GM12878 (cell line): ENCODE measurements at regions not wholly inside any gene's neighbourhood (a gene's known extent, or its start where the extent isn't known, plus 50 kb on each side); places are given as distances from the start of the nearest gene placed in this dataset.

Source experiments
- ATAC-seq: fragments of 200-7000 bp; cut with Tn5 transposase; 3 replicates; pipeline ENCODE4 v1.9.1; 2020; ENCODE audit warnings: mild to moderate bottlenecking, moderate library complexity
- BruUV-seq: library from RNA; stranded (reverse); fragments of 400-500 nt; replicated peaks from 2 replicates; lab custom pipeline; 2021; lab: Mats Ljungman, UMichigan
- CTCF ChIA-PET: fragments of 300-600 bp; sonication (Branson Sonifier 250); formaldehyde crosslinking; extraction: SDS; loops from one replicate; lab custom pipeline; 2021; ENCODE audit warnings: inconsistent platforms; lab: Yijun Ruan, JAX
- POLR2A ChIA-PET: fragments of 350-600 bp; formaldehyde crosslinking; extraction: SDS; loops from one replicate; lab custom pipeline; 2021; ENCODE audit warnings: inconsistent platforms; lab: Charles Lee
- RAD21 ChIA-PET: fragments of 300-600 bp; sonication (Branson Sonifier 250); formaldehyde crosslinking; loops from one replicate; lab custom pipeline; 2023; ENCODE audit warnings: antibody characterized with exemption; ENCODE audit not compliant: unreplicated experiment; lab: Charles Lee
- SMC1A ChIA-PET: fragments of 300-600 bp; sonication (Branson Sonifier 250); formaldehyde crosslinking; loops from one replicate; lab custom pipeline; 2023; ENCODE audit not compliant: unreplicated experiment, uncharacterized antibody; lab: Charles Lee
- DNase-seq: peaks from one replicate; pipeline ENCODE4 v3.0.0-alpha.2; 2011; ENCODE audit warnings: low read depth, low spot score
- FAIRE-seq: peaks from 3 replicates; lab custom pipeline; 2011; peaks lifted over from hg19 to GRCh38; lab: Jason Lieb, UNC
- H2AFZ ChIP-seq: 2 replicates; pipeline ENCODE4 v1.6.0; 2011; ENCODE audit warnings: low read depth, low read length, control low read depth; ENCODE audit not compliant: control insufficient read depth
- H3K27ac ChIP-seq: 2 replicates; pipeline ENCODE4 v1.5.1; 2011; ENCODE audit warnings: control low read depth; ENCODE audit not compliant: control insufficient read depth, insufficient read depth
- H3K27me3 ChIP-seq, 2 experiments: replicated peaks in 1 of 2; 2 replicates each; pipeline versions ENCODE4 v1.6.0 to v1.6.1; 2011; ENCODE audit warnings: low read length in 1 of 2; ENCODE audit not compliant: control insufficient read depth in 2 of 2, insufficient read depth in 2 of 2
- H3K36me3 ChIP-seq, 2 experiments: 2 replicates each; pipeline ENCODE4 v1.5.1; 2011; ENCODE audit warnings: low read length in 1 of 2; ENCODE audit not compliant: control insufficient read depth in 2 of 2, insufficient read depth in 2 of 2
- H3K4me1 ChIP-seq: 2 replicates; pipeline ENCODE4 v1.6.1; 2011; ENCODE audit warnings: mild to moderate bottlenecking, low read length, moderate library complexity, mixed read lengths; ENCODE audit not compliant: control insufficient read depth, insufficient read depth
- H3K4me2 ChIP-seq: 2 replicates; pipeline ENCODE4 v1.6.0; 2011; ENCODE audit warnings: control low read depth; ENCODE audit not compliant: control insufficient read depth, insufficient read depth
- H3K4me3 ChIP-seq: fragments of 200-600 bp; sonication (generic); 2 replicates; pipeline ENCODE4 v1.5.1; 2016
- H3K79me2 ChIP-seq: 2 replicates; pipeline ENCODE4 v1.6.0; 2011; ENCODE audit warnings: low read length; ENCODE audit not compliant: control insufficient read depth, insufficient read depth
- H3K9ac ChIP-seq: 2 replicates; pipeline ENCODE4 v1.8.0; 2011; ENCODE audit warnings: low read length, control low read depth, mixed read lengths; ENCODE audit not compliant: control insufficient read depth, insufficient read depth
- H3K9me3 ChIP-seq: replicated peaks from 3 replicates; pipeline ENCODE4 v1.5.1; 2011; ENCODE audit warnings: mild to moderate bottlenecking, low read length; ENCODE audit not compliant: control insufficient read depth, insufficient read depth
- H4K20me1 ChIP-seq: 2 replicates; pipeline ENCODE4 v1.6.0; 2011; ENCODE audit not compliant: control insufficient read depth, insufficient read depth
- BHLHE40 ChIP-seq, 2 experiments: fragments of 450-650 bp in 1 of 2; IDR thresholded peaks; 2 replicates each; pipeline ENCODE4 v1.6.1; 2011 to 2017; ENCODE audit warnings: low read depth in 2 of 2, borderline replicate concordance in 1 of 2, improper control_type of control experiment in 1 of 2, low read length in 1 of 2, mild to moderate bottlenecking in 1 of 2
- CEBPB ChIP-seq, 2 experiments: fragments of 150-350 bp in 1 of 2; IDR thresholded peaks; 2 replicates each; pipeline ENCODE4 v1.6.1; 2012 to 2014; ENCODE audit warnings: low read depth in 2 of 2, low read length in 2 of 2, borderline replicate concordance in 1 of 2, inconsistent platforms in 1 of 2
- CHD4 ChIP-seq: fragments of 200-600 bp; sonication (generic); IDR thresholded peaks from 2 replicates; pipeline ENCODE4 v1.6.1; 2016; ENCODE audit warnings: mild to moderate bottlenecking
- GABPA ChIP-seq: IDR thresholded peaks from 2 replicates; pipeline ENCODE4 v1.6.1; 2014; ENCODE audit warnings: antibody characterized with exemption, low read depth, mild to moderate bottlenecking, inconsistent platforms
- HSF1 ChIP-seq: fragments of 150-350 bp; IDR thresholded peaks from 2 replicates; pipeline ENCODE4 v1.6.1; 2014; ENCODE audit warnings: mild to moderate bottlenecking, low read depth, low read length
- IKZF2 ChIP-seq, 2 experiments: fragments of 450-650 bp; IDR thresholded peaks; 2 replicates each; pipeline ENCODE4 v1.6.1; 2017; ENCODE audit warnings: mild to moderate bottlenecking in 2 of 2, moderate library complexity in 2 of 2
- IRF3 ChIP-seq: fragments of 450-650 bp; IDR thresholded peaks from 2 replicates; pipeline ENCODE4 v1.6.1; 2014; ENCODE audit warnings: mild to moderate bottlenecking
- MEF2A ChIP-seq: IDR thresholded peaks from 2 replicates; pipeline ENCODE4 v1.6.1; 2011; ENCODE audit warnings: low read depth, mild to moderate bottlenecking, low read length, moderate library complexity; ENCODE audit not compliant: insufficient read depth
- NR2C2 ChIP-seq: IDR thresholded peaks from 2 replicates; pipeline ENCODE4 v1.6.1; 2011; ENCODE audit warnings: borderline replicate concordance, low read depth; ENCODE audit not compliant: control insufficient read depth, insufficient read length
- STAT1 ChIP-seq: fragments of 450-650 bp; conservative IDR thresholded peaks from 2 replicates; pipeline ENCODE4 v1.6.1; 2014; ENCODE audit warnings: antibody characterized with exemption, mild to moderate bottlenecking
- TAF1 ChIP-seq: IDR thresholded peaks from 2 replicates; pipeline ENCODE4 v1.6.1; 2011; ENCODE audit warnings: mild to moderate bottlenecking, low read depth, low read length, borderline replicate concordance
- YY1 ChIP-seq: IDR thresholded peaks from 2 replicates; pipeline ENCODE4 v1.6.1; 2011; ENCODE audit warnings: low read depth, mild to moderate bottlenecking, low read length
- ZNF217 ChIP-seq: fragments of 450-650 bp; IDR thresholded peaks from 2 replicates; pipeline ENCODE4 v1.6.1; 2017; ENCODE audit warnings: antibody characterized with exemption, mild to moderate bottlenecking
- ZNF24 ChIP-seq: fragments of 450-650 bp; IDR thresholded peaks from 2 replicates; pipeline ENCODE4 v1.6.1; 2017; ENCODE audit warnings: antibody characterized with exemption, mild to moderate bottlenecking
- ZNF384 ChIP-seq: IDR thresholded peaks from 2 replicates; pipeline ENCODE4 v1.6.1; 2012; ENCODE audit warnings: low read depth, mild to moderate bottlenecking, low read length, improper control_type of control experiment, borderline replicate concordance
- ZNF622 ChIP-seq: fragments of 450-650 bp; IDR thresholded peaks from 2 replicates; pipeline ENCODE4 v1.6.1; 2017; ENCODE audit warnings: mild to moderate bottlenecking, inconsistent platforms
- WGBS: methylation state at CpG from one replicate; pipeline ENCODE4 v1.1.6; 2016; ENCODE audit warnings: low lambda C conversion rate; ENCODE audit not compliant: insufficient replicate concordance, insufficient coverage; ENCODE audit errors: missing lambda C conversion rate; 5-methylcytosine and 5-hydroxymethylcytosine counted together
- in situ Hi-C: fragments of 300-500 bp; cut with MboI; formaldehyde crosslinking; loops from 9 replicates; pipeline ENCODE4 v1.14.3; 2018; ENCODE audit warnings: mixed read lengths
- intact Hi-C: fragments of 100-400 bp; cut with micrococcal nuclease; formaldehyde crosslinking; loops from one replicate; pipeline ENCODE4 v1.14.2; 2022; ENCODE audit not compliant: unreplicated experiment
- TF ChIP-seq, protein P1 (sequence below): IDR thresholded peaks from 2 replicates; pipeline ENCODE4 v1.6.1; 2011; ENCODE audit warnings: mild to moderate bottlenecking, low read depth, low read length, moderate library complexity; ENCODE audit not compliant: insufficient replicate concordance

GRCh38 chr3:68664276-68664675 lies 268.1 kb downstream of the TAFA4 start (continued):
- TF ChIP-seq, protein P1, sequence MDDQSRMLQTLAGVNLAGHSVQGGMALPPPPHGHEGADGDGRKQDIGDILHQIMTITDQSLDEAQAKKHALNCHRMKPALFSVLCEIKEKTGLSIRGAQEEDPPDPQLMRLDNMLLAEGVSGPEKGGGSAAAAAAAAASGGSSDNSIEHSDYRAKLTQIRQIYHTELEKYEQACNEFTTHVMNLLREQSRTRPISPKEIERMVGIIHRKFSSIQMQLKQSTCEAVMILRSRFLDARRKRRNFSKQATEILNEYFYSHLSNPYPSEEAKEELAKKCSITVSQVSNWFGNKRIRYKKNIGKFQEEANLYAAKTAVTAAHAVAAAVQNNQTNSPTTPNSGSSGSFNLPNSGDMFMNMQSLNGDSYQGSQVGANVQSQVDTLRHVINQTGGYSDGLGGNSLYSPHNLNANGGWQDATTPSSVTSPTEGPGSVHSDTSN: no peak
- no peak for TF ChIP-seq ZNF622

DNA sequence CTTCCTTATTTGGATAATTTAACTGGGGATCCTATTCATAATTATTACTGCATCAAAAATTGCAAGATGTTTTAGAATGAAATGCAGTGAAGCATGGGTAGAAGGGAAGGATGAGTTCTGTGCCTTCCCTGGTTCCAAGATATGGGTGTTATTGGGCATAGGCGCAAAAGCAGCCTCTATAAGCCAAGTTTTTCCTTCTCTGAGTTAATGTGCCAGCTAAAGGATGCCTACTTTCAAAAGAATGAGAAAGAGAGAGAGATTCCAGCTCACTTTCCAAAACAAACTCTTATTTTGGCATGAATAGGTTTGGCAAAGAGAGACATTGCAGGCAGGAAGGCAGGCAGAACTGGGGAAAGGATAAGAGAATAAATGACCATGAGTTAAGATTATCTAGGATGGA lies 270.2 kb downstream of the TAFA4 start:
- Histone ChIP-seq H3K4me2 (no peak overlapping the region), H2AFZ (no peak overlapping the region), H3K9ac (no peak overlapping the region), H3K36me3 (no peaks in the 10 kb centered on the region), H3K4me3 (no peak overlapping the region), H3K9me3 (no peaks in the 10 kb centered on the region), H4K20me1 (no peaks in the 10 kb centered on the region), H3K79me2 (no peaks in the 10 kb centered on the region), H3K27me3 (no peaks in the 10 kb centered on the region; a peak in 1 of 4 replicates), H3K27ac (no peak overlapping the region), H3K4me1 (no peaks in the 10 kb centered on the region)
- TF ChIP-seq IRF3: no peak
- no peak for TF ChIP-seq ZNF217
- no peak for TF ChIP-seq STAT1
- no peak for TF ChIP-seq BHLHE40 (IDR thresholded peaks at IDR 0.05; ENCODE audit: borderline replicate concordance in 1 of 2, low read depth in 2 of 2, low read length in 1 of 2)
- no peak for TF ChIP-seq YY1
- no peak for TF ChIP-seq NR2C2
- no peak for TF ChIP-seq GABPA
- TF ChIP-seq IKZF2 (IDR thresholded peaks at IDR 0.05): no peak
- no peak for TF ChIP-seq CHD4
- TF ChIP-seq CEBPB (IDR thresholded peaks at IDR 0.05; ENCODE audit: borderline replicate concordance in 1 of 2, low read depth in 2 of 2, low read length in 2 of 2): no peak
- no peak for TF ChIP-seq HSF1
- TF ChIP-seq ZNF24: no peak
- TF ChIP-seq TAF1: no peak
- TF ChIP-seq MEF2A: no peak
- no peak for TF ChIP-seq ZNF384
- ChIA-PET POLR2A (no interaction called here), SMC1A (no interaction called here), CTCF (no interaction called here), RAD21 (no interaction called here)
- intact Hi-C loops (no loop called here), in situ Hi-C loops (no loop called here)
- ATAC-seq (no peak), DNase-seq (no peak), FAIRE-seq (no peak)
- 0% methylated on average over 1 of the region's 1 CpG for WGBS
- BruUV-seq: no TSS peak
